ENCODE measurements at regions not wholly inside any gene's neighbourhood (a gene's known extent, or its start where the extent isn't known, plus 50 kb on each side); places are given as distances from the start of the nearest gene placed in this dataset.
"Not testable (repeated sequence)": the region's sequence is repeated elsewhere in the genome, so short reads cannot be mapped to it uniquely, and the experiment has no call there.

GRCh38 chr1:244325056-244325758 lies 126.5 kb downstream of the ADSS2 start:
- DNase-seq, result no peak

DNA sequence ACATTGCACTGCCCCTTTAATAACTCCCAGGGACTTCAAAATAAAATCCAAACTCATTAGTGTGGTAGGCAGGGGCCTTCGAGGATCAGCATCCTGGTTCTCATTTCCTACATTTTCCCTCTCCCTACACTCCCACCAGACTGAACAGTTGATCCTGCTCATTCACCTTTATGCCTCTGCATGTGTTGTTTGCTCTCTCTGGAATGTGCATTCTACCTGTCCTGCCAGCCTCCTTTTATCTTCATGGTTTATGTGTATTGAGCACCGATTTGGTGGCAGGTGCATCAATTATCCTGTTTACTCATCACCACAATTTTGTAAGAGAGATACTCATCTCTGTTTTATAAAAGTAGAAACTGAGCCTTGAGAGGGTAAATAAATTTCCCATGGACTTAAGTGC lies 125.0 kb downstream of the ADSS2 start:
- DNase-seq, result peak; percentile 82

DNA sequence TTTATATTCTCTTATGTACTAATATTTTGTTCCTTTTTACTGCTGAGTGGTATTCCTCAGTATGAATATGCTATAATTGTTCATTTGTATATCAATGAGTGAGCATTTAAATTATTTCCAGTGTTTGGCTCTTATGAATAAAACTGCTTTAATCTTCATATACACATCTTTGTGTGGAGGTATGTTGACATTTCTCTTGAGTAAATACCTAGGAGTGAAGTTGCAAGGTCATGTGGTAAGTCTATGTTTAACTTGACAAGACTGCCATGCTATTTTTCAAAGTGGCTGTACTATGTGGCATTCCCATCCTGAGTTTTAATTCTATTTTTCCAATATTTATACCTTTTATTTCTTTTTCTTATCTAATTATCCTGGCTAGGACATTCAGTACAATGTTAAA lies 124.2 kb downstream of the ADSS2 start:
- DNase-seq, result no peak

GRCh38 chr1:244328476-244328875 lies 123.2 kb downstream of the ADSS2 start:
- DNase-seq, result no peak

- DNase-seq, result no peak
Measured at GRCh38 chr1:244329591-244330317, 122.0 kb downstream of the ADSS2 start.

DNA sequence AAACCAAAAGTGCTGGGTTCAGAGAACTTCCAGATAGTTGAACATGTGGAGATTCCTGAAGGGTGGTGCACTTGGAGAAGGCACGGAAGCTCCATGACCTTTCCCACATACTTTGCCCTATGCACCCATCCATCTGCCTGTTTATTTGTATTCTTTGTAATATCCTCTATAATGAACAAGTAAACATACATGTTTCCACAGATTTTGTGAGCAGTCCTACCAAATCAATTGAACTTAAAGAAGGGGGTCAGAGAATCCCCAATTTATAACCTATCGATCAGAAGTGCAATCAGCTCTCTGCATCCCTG lies 121.4 kb downstream of the ADSS2 start:
- no peak for DNase-seq

DNA sequence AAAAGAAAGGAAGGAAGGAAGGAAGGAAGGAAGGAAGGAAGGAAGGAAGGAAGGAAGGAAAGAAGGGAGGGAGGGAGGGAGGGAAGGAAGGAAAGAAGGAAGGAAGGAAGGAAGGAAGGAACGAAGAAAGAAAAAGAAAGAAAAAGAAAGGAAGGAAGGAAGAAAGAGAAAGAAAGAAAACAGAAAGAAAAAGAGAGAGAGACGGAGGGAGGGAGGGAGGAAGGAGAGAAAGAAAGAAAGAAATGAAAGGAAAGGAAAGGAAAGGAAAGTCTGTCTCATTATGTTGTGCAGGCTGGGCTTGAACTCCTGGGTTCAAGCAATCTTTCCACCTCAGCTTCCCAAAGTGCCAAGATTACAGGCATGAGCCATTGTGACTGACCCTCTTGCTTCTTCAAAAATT lies 118.9 kb downstream of the ADSS2 start:
- DNase-seq, result not testable (repeated sequence)

- not testable (repeated sequence) for DNase-seq
Measured at GRCh38 chr1:244334315-244334714, 117.4 kb downstream of the ADSS2 start.

GRCh38 chr1:244334842-244335241 lies 116.9 kb downstream of the ADSS2 start:
- DNase-seq, result not testable (repeated sequence)

GRCh38 chr1:244335456-244335855 lies 116.3 kb downstream of the ADSS2 start:
- no peak for DNase-seq

GRCh38 chr1:244336232-244336899 lies 115.3 kb downstream of the ADSS2 start:
- no peak for DNase-seq

- no peak for DNase-seq
Measured at GRCh38 chr1:244337839-244338238, 113.9 kb downstream of the ADSS2 start.

- no peak for DNase-seq
Measured at GRCh38 chr1:244339073-244339692, 112.5 kb downstream of the ADSS2 start.

DNA sequence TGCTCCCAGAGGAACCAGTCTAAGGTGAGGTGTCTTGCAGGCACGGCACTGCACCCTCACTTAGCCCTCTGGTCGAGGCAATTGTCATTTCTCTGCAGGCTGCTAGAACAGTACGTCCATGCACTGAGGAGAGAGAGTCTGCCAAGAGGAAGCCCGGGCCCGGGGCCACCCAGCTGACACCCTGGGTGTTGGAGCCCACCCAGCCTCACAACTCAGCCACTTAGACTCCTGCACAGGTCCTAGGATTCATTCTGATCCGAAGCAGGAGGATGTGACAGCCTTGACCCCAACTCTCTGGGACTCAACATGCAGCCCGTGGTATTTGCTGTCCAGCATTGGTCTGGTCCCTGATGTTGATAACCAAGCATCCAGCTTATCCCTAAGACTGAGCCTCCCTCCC lies 111.9 kb downstream of the ADSS2 start:
- no peak for DNase-seq

DNA sequence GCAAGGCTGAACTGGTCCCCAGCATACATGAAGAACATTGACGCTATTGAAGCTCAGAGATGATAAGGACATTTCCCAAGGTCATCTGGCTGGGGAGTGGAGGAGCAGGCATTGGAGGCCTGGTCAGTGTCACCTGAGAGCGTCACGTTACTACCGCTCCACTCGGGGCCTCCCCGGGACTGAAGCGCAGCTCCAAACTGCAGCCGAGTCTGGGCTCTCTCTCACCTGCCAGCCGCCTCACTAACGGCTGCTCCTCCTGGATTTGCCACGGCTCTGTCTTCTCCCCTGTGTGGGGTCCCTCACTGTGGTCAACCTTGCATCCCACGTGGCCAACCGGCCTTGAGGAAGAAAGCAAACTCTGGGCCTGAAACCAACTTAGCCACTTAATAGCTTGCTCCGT lies 111.3 kb downstream of the ADSS2 start:
- no peak for DNase-seq

- DNase-seq, result peak; percentile 100
Measured at GRCh38 chr1:244341455-244342450, 110.0 kb downstream of the ADSS2 start.

DNA sequence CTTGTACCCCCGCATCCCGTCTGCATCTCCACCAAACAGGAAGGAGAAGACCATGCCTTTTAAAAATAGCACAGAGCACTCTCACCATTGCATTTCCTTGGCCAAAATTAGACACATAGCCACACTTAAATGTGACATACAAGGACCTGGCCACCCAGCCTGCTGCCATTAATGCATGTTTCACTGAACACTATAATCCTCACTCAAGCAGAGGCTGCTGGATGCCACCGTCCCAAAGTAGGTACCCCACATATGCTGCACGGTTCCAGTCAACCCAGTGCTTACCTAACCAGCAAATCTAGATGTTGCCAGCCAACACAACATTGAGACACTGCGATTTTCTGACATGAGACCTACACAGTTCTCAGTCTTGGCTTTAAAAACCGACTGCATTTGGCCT lies 107.7 kb downstream of the ADSS2 start:
- DNase-seq, result no peak

DNA sequence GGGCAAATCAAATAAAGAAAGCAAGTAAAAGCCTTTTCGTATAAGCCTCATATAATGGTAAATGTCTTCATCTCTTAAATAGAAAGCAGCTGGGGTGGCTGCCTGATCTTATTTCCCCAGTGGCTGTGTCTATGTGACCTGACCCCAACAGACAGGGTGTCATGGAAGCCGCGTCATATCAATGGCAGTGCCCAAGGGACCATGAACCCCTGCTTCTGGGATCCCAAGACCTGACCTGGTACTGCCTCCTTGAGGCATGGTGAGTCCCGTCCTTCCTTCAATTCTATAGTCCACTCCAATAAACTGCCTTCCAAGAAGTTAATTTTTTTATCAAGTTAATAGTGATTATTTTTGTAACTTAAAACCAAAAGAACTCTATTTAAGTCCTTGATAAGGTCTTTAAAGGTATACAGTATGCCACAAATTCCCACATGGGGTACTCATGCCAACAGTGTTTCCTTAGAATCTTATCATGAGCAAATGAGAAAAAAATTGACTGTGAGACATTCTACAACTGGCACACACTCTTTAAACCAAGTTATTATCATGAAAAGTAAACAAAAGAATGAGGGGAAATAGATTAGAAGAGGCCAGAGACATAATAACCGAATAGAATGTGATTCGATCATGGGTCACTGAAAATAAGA lies 104.6 kb downstream of the ADSS2 start:
- no peak for DNase-seq

DNA sequence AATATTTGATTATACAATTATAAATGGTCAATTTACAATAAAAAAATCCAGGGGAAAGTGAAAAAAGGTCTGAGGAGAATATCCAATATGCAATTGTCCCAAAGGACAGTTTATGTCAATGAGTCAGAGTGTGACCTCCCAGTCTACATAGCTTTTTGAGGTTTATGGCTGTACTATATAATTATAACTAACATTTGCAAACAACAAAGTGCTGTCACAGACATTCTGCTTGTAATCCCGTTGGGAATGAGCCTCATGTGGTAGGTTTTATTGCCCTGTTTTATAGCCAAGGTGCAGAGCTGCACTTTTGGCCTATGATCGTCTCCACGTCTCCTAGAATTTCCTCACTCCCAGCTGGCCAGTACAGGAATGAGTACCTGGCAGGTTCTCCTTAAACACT lies 103.8 kb downstream of the ADSS2 start:
- peak; percentile 27 for DNase-seq

GRCh38 chr1:244349103-244349531 lies 102.6 kb downstream of the ADSS2 start:
- DNase-seq, result no peak

- no peak for DNase-seq
Measured at GRCh38 chr1:244349581-244350001, 102.1 kb downstream of the ADSS2 start.

- no peak for DNase-seq
Measured at GRCh38 chr1:244350027-244350426, 101.7 kb downstream of the ADSS2 start.
